ENCODE measurements at regions not wholly inside any gene's neighbourhood (a gene's known extent, or its start where the extent isn't known, plus 50 kb on each side); places are given as distances from the start of the nearest gene placed in this dataset.

GRCh38 chr13:54033323-54033861 lies 1004.8 kb downstream of the OLFM4 start:
- no peak for TF ChIP-seq ZNF629 (tag by site-specific recombination; IDR thresholded peaks at IDR 0.05)
- no peak for TF ChIP-seq CTCF (tag by site-specific recombination; IDR thresholded peaks at IDR 0.05)
- TF ChIP-seq ZNF292 (tag by site-specific recombination; IDR thresholded peaks at IDR 0.05; ENCODE audit: borderline replicate concordance, low read depth) = no peak
- no peak for TF ChIP-seq REST (tag by site-specific recombination; IDR thresholded peaks at IDR 0.05)
- no peak for TF ChIP-seq ZNF768 (tag by site-specific recombination; IDR thresholded peaks at IDR 0.05)
- TF ChIP-seq ZNF121 (tag by site-specific recombination; IDR thresholded peaks at IDR 0.05) = no peak
- TF ChIP-seq ZSCAN5A (tag by site-specific recombination; IDR thresholded peaks at IDR 0.05) = no peak
- TF ChIP-seq ZSCAN16 (tag by site-specific recombination; IDR thresholded peaks at IDR 0.05) = no peak
- no peak for TF ChIP-seq ZNF501 (tag by site-specific recombination; IDR thresholded peaks at IDR 0.05)
- no peak for TF ChIP-seq PBX3 (CRISPR knock-in tag; IDR thresholded peaks at IDR 0.05)
- no peak for TF ChIP-seq ZNF311 (tag by site-specific recombination; IDR thresholded peaks at IDR 0.05; ENCODE audit: borderline replicate concordance)
